OCI-LY3 (cell line): ENCODE measurements at regions not wholly inside any gene's neighbourhood (a gene's known extent, or its start where the extent isn't known, plus 50 kb on each side); places are given as distances from the start of the nearest gene placed in this dataset.

Experiments used
- CTCF ChIP-seq: fragments of 200-600, 300-600 bp; sonication (generic); IDR thresholded peaks from 2 replicates; pipeline ENCODE4 v1.5.1; 2014; ENCODE audit warnings: antibody characterized with exemption, low read length, low read depth
- EZH2phosphoT487 ChIP-seq: fragments of 200-600 bp; shearing (Covaris generic); IDR thresholded peaks from 2 replicates; pipeline ENCODE4 v1.6.1; 2018; ENCODE audit warnings: antibody characterized with exemption, mixed run types, low read depth

- TF ChIP-seq CTCF (no peak), EZH2phosphoT487 (no peak)
Measured at GRCh38 chr1:87278825-87279535, 49.7 kb upstream of the LMO4 start.
